Neural crest cell (in vitro differentiated cells): ENCODE measurements at regions not wholly inside any gene's neighbourhood (a gene's known extent, or its start where the extent isn't known, plus 50 kb on each side); places are given as distances from the start of the nearest gene placed in this dataset.
A peak's percentile ranks its signal among the peaks of the same experiment; 100 is the strongest.

Experiments used
- DNase-seq: peaks from one replicate; pipeline ENCODE4 v3.0.0; 2021; ENCODE audit warnings: low read depth, mixed read lengths, low spot score
- H3K27ac Mint-ChIP-seq: one replicate; pipeline ENCODE4 v1.8.0; 2021; ENCODE audit warnings: mild to moderate bottlenecking, mixed read lengths; ENCODE audit not compliant: unreplicated experiment
- H3K27me3 Mint-ChIP-seq: 2 replicates; pipeline ENCODE4 v1.8.0; 2021; ENCODE audit warnings: low read depth, mild to moderate bottlenecking, mixed read lengths
- H3K36me3 Mint-ChIP-seq: 2 replicates; pipeline ENCODE4 v1.8.0; 2021; ENCODE audit warnings: low read depth, mild to moderate bottlenecking, mixed read lengths
- H3K4me1 Mint-ChIP-seq: 2 replicates; pipeline ENCODE4 v1.8.0; 2021; ENCODE audit warnings: mixed read lengths
- H3K4me3 Mint-ChIP-seq: one replicate; pipeline ENCODE4 v1.8.0; 2021; ENCODE audit warnings: mild to moderate bottlenecking, mixed read lengths
- H3K9me3 Mint-ChIP-seq: 2 replicates; pipeline ENCODE4 v1.8.0; 2021; ENCODE audit warnings: mixed read lengths
- CTCF ChIP-seq: fragments of 200-600 bp; sonication (generic); conservative IDR thresholded peaks from 2 replicates; pipeline ENCODE4 v1.5.0; 2021; ENCODE audit warnings: antibody characterized with exemption, mild to moderate bottlenecking

GRCh38 chr17:51422634-51423033, 162.3 kb downstream of the UTP18 start:
- DNase-seq = no peak
- no peak for TF ChIP-seq CTCF
- H3K4me3 Mint-ChIP-seq = no peak overlapping the region
- peak overlapping the region; percentile 72 for H3K27ac Mint-ChIP-seq
- peaks cover 8% of the 10 kb centered on the region for H3K4me1 Mint-ChIP-seq
- no peaks in the 10 kb centered on the region for H3K36me3 Mint-ChIP-seq
- peaks cover 7% of the 10 kb centered on the region for H3K27me3 Mint-ChIP-seq
- H3K9me3 Mint-ChIP-seq = peaks cover 12% of the 10 kb centered on the region

- peaks cover 12% of the 10 kb centered on the region for H3K9me3 Mint-ChIP-seq
- H3K4me1 Mint-ChIP-seq = peaks cover 8% of the 10 kb centered on the region
- no peak overlapping the region for H3K4me3 Mint-ChIP-seq
- no peak for TF ChIP-seq CTCF
- no peak for DNase-seq
- H3K36me3 Mint-ChIP-seq = no peaks in the 10 kb centered on the region
- peaks cover 2% of the 10 kb centered on the region for H3K27me3 Mint-ChIP-seq
- H3K27ac Mint-ChIP-seq = no peak overlapping the region
Measured at GRCh38 chr17:51423421-51424160, 163.2 kb downstream of the UTP18 start.

GRCh38 chr17:51425773-51426172, 165.4 kb downstream of the UTP18 start:
- Mint-ChIP-seq H3K27me3 (no peaks in the 10 kb centered on the region), H3K4me3 (no peak overlapping the region), H3K36me3 (no peaks in the 10 kb centered on the region), H3K9me3 (peaks cover 12% of the 10 kb centered on the region), H3K27ac (no peak overlapping the region), H3K4me1 (peaks cover 8% of the 10 kb centered on the region)
- DNase-seq = no peak
- TF ChIP-seq CTCF = no peak

GRCh38 chr17:51427323-51427811, 167.0 kb downstream of the UTP18 start:
- no peaks in the 10 kb centered on the region for H3K27me3 Mint-ChIP-seq
- H3K27ac Mint-ChIP-seq = peak overlapping the region; percentile 13
- no peak overlapping the region for H3K4me3 Mint-ChIP-seq
- no peak for DNase-seq
- H3K36me3 Mint-ChIP-seq = no peaks in the 10 kb centered on the region
- H3K9me3 Mint-ChIP-seq = peaks cover 14% of the 10 kb centered on the region
- TF ChIP-seq CTCF = no peak
- H3K4me1 Mint-ChIP-seq = no peaks in the 10 kb centered on the region

- H3K4me3 Mint-ChIP-seq = no peak overlapping the region
- peak overlapping the region; percentile 13 for H3K27ac Mint-ChIP-seq
- H3K36me3 Mint-ChIP-seq = no peaks in the 10 kb centered on the region
- no peaks in the 10 kb centered on the region for H3K27me3 Mint-ChIP-seq
- H3K9me3 Mint-ChIP-seq = peaks cover 10% of the 10 kb centered on the region
- DNase-seq = no peak
- TF ChIP-seq CTCF = no peak
- H3K4me1 Mint-ChIP-seq = no peaks in the 10 kb centered on the region
Measured at GRCh38 chr17:51427856-51428255, 167.5 kb downstream of the UTP18 start.
